Neuronal stem cell (in vitro differentiated cells): ENCODE measurements at regions not wholly inside any gene's neighbourhood (a gene's known extent, or its start where the extent isn't known, plus 50 kb on each side); places are given as distances from the start of the nearest gene placed in this dataset.

Source experiments
- DNase-seq: peaks from one replicate; pipeline ENCODE4 v3.0.0-alpha.2; 2013; ENCODE audit warnings: low spot score
- H2AFZ ChIP-seq: one replicate; pipeline ENCODE4 v1.6.1; 2013; ENCODE audit warnings: mild to moderate bottlenecking, low read length, inconsistent platforms
- H2AK5ac ChIP-seq: 2 replicates; pipeline ENCODE4 v1.6.1; 2013; ENCODE audit warnings: low read depth, mild to moderate bottlenecking, inconsistent platforms, low read length, moderate library complexity, mixed read lengths
- H2BK120ac ChIP-seq: 2 replicates; pipeline ENCODE4 v1.6.1; 2013; ENCODE audit warnings: low read depth, mild to moderate bottlenecking, inconsistent platforms, low read length, moderate library complexity, mixed read lengths
- H2BK12ac ChIP-seq: one replicate; pipeline ENCODE4 v1.6.1; 2013; ENCODE audit warnings: low read length, inconsistent platforms
- H2BK15ac ChIP-seq: 2 replicates; pipeline ENCODE4 v1.6.1; 2013; ENCODE audit warnings: mild to moderate bottlenecking, low read length, inconsistent platforms, mixed read lengths
- H2BK5ac ChIP-seq: one replicate; pipeline ENCODE4 v1.6.1; 2013; ENCODE audit warnings: inconsistent platforms, mild to moderate bottlenecking, low read length, moderate library complexity
- H3K14ac ChIP-seq: one replicate; pipeline ENCODE4 v1.6.1; 2013; ENCODE audit warnings: low read length, inconsistent platforms
- H3K18ac ChIP-seq: 2 replicates; pipeline ENCODE4 v1.6.1; 2013; ENCODE audit warnings: low read length, inconsistent platforms
- H3K23ac ChIP-seq: 2 replicates; pipeline ENCODE4 v1.6.1; 2013; ENCODE audit warnings: low read depth, mild to moderate bottlenecking, mixed read lengths, low read length, inconsistent platforms; ENCODE audit not compliant: poor library complexity
- H3K27ac ChIP-seq: replicated peaks from 3 replicates; pipeline ENCODE4 v1.5.1; 2013; ENCODE audit warnings: low read length, inconsistent platforms
- H3K27me3 ChIP-seq, 3 experiments: 2 replicates each; pipeline ENCODE4 v1.6.1; 2013; ENCODE audit warnings: low read length in 3 of 3, mild to moderate bottlenecking in 2 of 3, inconsistent platforms in 1 of 3, low read depth in 1 of 3, mixed read lengths in 1 of 3, moderate library complexity in 1 of 3; ENCODE audit not compliant: control insufficient read depth in 3 of 3, insufficient read depth in 3 of 3
- H3K36me3 ChIP-seq, 2 donors: replicated peaks in 1 of 2; 2 replicates each; pipeline ENCODE4 v1.6.1; 2013; ENCODE audit warnings: low read length in 2 of 2; ENCODE audit not compliant: control insufficient read depth in 2 of 2, insufficient read depth in 2 of 2
- H3K4ac ChIP-seq: 2 replicates; pipeline ENCODE4 v1.6.1; 2013; ENCODE audit warnings: inconsistent platforms, mild to moderate bottlenecking, low read length, moderate library complexity
- H3K4me1 ChIP-seq, 2 donors: 1 replicate in 1 of 2; 2 replicates in 1 of 2; pipeline ENCODE4 v1.6.1; 2013; ENCODE audit warnings: low read length in 2 of 2, low read depth in 1 of 2; ENCODE audit not compliant: control insufficient read depth in 2 of 2, insufficient read depth in 1 of 2
- H3K4me2 ChIP-seq: one replicate; pipeline ENCODE4 v1.6.1; 2013; ENCODE audit warnings: mild to moderate bottlenecking, low read length, inconsistent platforms; ENCODE audit not compliant: insufficient read depth, poor library complexity, severe bottlenecking
- H3K4me3 ChIP-seq, 2 donors: 2 replicates each; pipeline ENCODE4 v1.5.1; 2013; ENCODE audit warnings: low read length in 2 of 2, mild to moderate bottlenecking in 2 of 2, inconsistent platforms in 1 of 2, moderate library complexity in 1 of 2
- H3K79me1 ChIP-seq: one replicate; pipeline ENCODE4 v1.6.1; 2013; ENCODE audit warnings: low read depth, mild to moderate bottlenecking, inconsistent platforms, low read length, moderate library complexity
- H3K9ac ChIP-seq: one replicate; pipeline ENCODE4 v1.6.1; 2013; ENCODE audit warnings: mild to moderate bottlenecking, low read depth, low read length, inconsistent platforms; ENCODE audit not compliant: poor library complexity
- H3K9me3 ChIP-seq, 2 donors: replicated peaks in 1 of 2; 2 replicates each; pipeline versions ENCODE3 to v1.6.1; 2013; ENCODE audit warnings: low read length in 2 of 2, mild to moderate bottlenecking in 2 of 2, inconsistent platforms in 1 of 2, low read depth in 1 of 2, mixed read lengths in 1 of 2, moderate library complexity in 1 of 2; ENCODE audit not compliant: control insufficient read depth in 2 of 2, insufficient read depth in 1 of 2
- H4K8ac ChIP-seq: one replicate; pipeline ENCODE4 v1.6.1; 2013; ENCODE audit warnings: low read depth, mild to moderate bottlenecking, inconsistent platforms, low read length, moderate library complexity
- H4K91ac ChIP-seq: one replicate; pipeline ENCODE4 v1.6.1; 2013; ENCODE audit warnings: low read length, low read depth, mild to moderate bottlenecking, inconsistent platforms; ENCODE audit not compliant: poor library complexity
- WGBS, 2 donors: extraction: QIAGEN DNeasy Blood & Tissue Kit; methylation state at CpG; one replicate each; pipeline ENCODE4 v1.1.7; 2013; ENCODE audit warnings: missing lambda C conversion rate in 2 of 2, mixed read lengths in 1 of 2; ENCODE audit not compliant: insufficient read length in 2 of 2, insufficient replicate concordance in 1 of 2; ENCODE audit errors: extremely low coverage in 2 of 2; 5-methylcytosine and 5-hydroxymethylcytosine counted together

- no peaks in the 10 kb centered on the region for H3K9me3 ChIP-seq
- no peak overlapping the region for H3K4ac ChIP-seq
- no peak overlapping the region for H4K91ac ChIP-seq
- no peak overlapping the region for H2AK5ac ChIP-seq
- H3K9ac ChIP-seq = no peak overlapping the region
- H3K27me3 ChIP-seq = peaks cover 0 to 3% (median 0%) of the 10 kb centered on the region in 3 experiments
- no peak overlapping the region for H3K18ac ChIP-seq
- no peak overlapping the region for H3K4me3 ChIP-seq
- no peak overlapping the region for H2AFZ ChIP-seq
- no peak for DNase-seq
- no peak overlapping the region for H3K4me2 ChIP-seq
- no peaks in the 10 kb centered on the region for H3K36me3 ChIP-seq
- no peak overlapping the region for H2BK5ac ChIP-seq
- H3K79me1 ChIP-seq = no peaks in the 10 kb centered on the region
- H3K14ac ChIP-seq = no peak overlapping the region
- H3K4me1 ChIP-seq = no peaks in the 10 kb centered on the region
- H2BK120ac ChIP-seq = no peak overlapping the region
- no peak overlapping the region for H3K27ac ChIP-seq
- WGBS, 2 donors = no CpG with 5 or more reads among the region's 3 CpGs
- H4K8ac ChIP-seq = no peak overlapping the region
- no peak overlapping the region for H2BK15ac ChIP-seq
- H2BK12ac ChIP-seq = no peak overlapping the region
- no peak overlapping the region for H3K23ac ChIP-seq
These were observed 1791.8 kb upstream of the WWC1 start for GRCh38 chr5:166499447-166500240.

GRCh38 chr5:166503506-166503905 is 1787.9 kb upstream of the WWC1 start:
- H4K91ac ChIP-seq = no peak overlapping the region
- no peak overlapping the region for H4K8ac ChIP-seq
- no peak overlapping the region for H3K4ac ChIP-seq
- no peaks in the 10 kb centered on the region for H3K9me3 ChIP-seq
- H2BK120ac ChIP-seq = no peak overlapping the region
- WGBS, 2 donors = no CpG with 5 or more reads among the region's 1 CpG
- H3K4me1 ChIP-seq = peaks cover 0 to 2% of the 10 kb centered on the region in 2 donors
- no peak overlapping the region for H2BK12ac ChIP-seq
- H3K4me2 ChIP-seq = no peak overlapping the region
- peaks cover 0 to 3% (median 0%) of the 10 kb centered on the region in 3 experiments for H3K27me3 ChIP-seq
- no peak overlapping the region for H2AK5ac ChIP-seq
- no peak overlapping the region for H3K18ac ChIP-seq
- DNase-seq = no peak
- H3K9ac ChIP-seq = no peak overlapping the region
- H3K4me3 ChIP-seq = no peak overlapping the region
- H2AFZ ChIP-seq = no peak overlapping the region
- H2BK5ac ChIP-seq = no peak overlapping the region
- H3K23ac ChIP-seq = no peak overlapping the region
- no peaks in the 10 kb centered on the region for H3K36me3 ChIP-seq
- H3K79me1 ChIP-seq = no peaks in the 10 kb centered on the region
- no peak overlapping the region for H3K27ac ChIP-seq
- no peak overlapping the region for H3K14ac ChIP-seq
- H2BK15ac ChIP-seq = no peak overlapping the region

DNA sequence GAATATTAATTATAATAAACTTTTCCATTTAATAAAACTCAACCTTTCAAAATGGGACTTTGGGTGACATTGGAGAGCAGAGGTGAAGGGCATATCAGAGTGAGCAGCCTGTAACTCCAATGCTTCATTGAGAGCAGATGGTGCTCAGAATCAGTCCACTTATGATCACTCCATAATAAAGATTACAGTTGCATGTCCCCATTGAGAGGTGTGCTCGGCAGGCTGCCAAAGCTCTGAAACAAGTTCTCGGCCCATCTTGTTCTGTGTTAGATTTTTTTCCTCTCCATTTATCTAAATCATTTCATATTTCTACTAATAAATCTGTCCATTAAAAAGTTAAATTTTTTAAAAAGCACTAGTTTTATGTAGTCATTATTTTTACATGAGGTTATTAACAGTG is 1786.4 kb upstream of the WWC1 start:
- Histone ChIP-seq H2BK12ac (no peak overlapping the region), H3K9ac (no peak overlapping the region), H2AFZ (no peak overlapping the region), H2AK5ac (no peak overlapping the region), H3K4me1 (peaks cover 0 to 2% of the 10 kb centered on the region in 2 donors), H2BK120ac (no peak overlapping the region), H3K36me3 (no peaks in the 10 kb centered on the region), H3K9me3 (no peaks in the 10 kb centered on the region), H2BK5ac (no peak overlapping the region), H3K4me3 (no peak overlapping the region), H3K79me1 (no peaks in the 10 kb centered on the region), H3K14ac (no peak overlapping the region), H3K27ac (no peak overlapping the region), H3K18ac (no peak overlapping the region), H3K4me2 (no peak overlapping the region), H3K27me3 (peaks cover 0 to 3% (median 0%) of the 10 kb centered on the region in 3 experiments), H3K4ac (no peak overlapping the region), H2BK15ac (no peak overlapping the region), H4K91ac (no peak overlapping the region), H4K8ac (no peak overlapping the region), H3K23ac (no peak overlapping the region)
- WGBS, 2 donors = no CpG with 5 or more reads among the region's 2 CpGs
- DNase-seq = no peak

GRCh38 chr5:166505544-166505943 is 1785.9 kb upstream of the WWC1 start:
- no peak overlapping the region for H2AFZ ChIP-seq
- H3K9me3 ChIP-seq = no peaks in the 10 kb centered on the region
- H2BK5ac ChIP-seq = no peak overlapping the region
- no peak overlapping the region for H4K8ac ChIP-seq
- H3K14ac ChIP-seq = no peak overlapping the region
- H3K4me2 ChIP-seq = no peak overlapping the region
- H3K27me3 ChIP-seq = peaks cover 0 to 3% (median 0%) of the 10 kb centered on the region in 3 experiments
- no peak overlapping the region for H3K23ac ChIP-seq
- no peak overlapping the region for H2BK120ac ChIP-seq
- H3K4ac ChIP-seq = no peak overlapping the region
- no peak overlapping the region for H3K4me3 ChIP-seq
- no peak overlapping the region for H4K91ac ChIP-seq
- H3K79me1 ChIP-seq = no peaks in the 10 kb centered on the region
- DNase-seq = peak; percentile 27
- H3K4me1 ChIP-seq = peaks cover 0 to 2% of the 10 kb centered on the region in 2 donors
- H3K36me3 ChIP-seq = no peaks in the 10 kb centered on the region
- H3K9ac ChIP-seq = no peak overlapping the region
- H2BK15ac ChIP-seq = no peak overlapping the region
- no peak overlapping the region for H3K18ac ChIP-seq
- no peak overlapping the region for H2BK12ac ChIP-seq
- H2AK5ac ChIP-seq = no peak overlapping the region
- no peak overlapping the region for H3K27ac ChIP-seq
